ENCODE measurements at regions not wholly inside any gene's neighbourhood (a gene's known extent, or its start where the extent isn't known, plus 50 kb on each side); places are given as distances from the start of the nearest gene placed in this dataset.

GRCh38 chr12:29847246-29847645, 63.5 kb upstream of the TMTC1 start:
- ATAC-seq (no peak), DNase-seq (no peak)
- no peaks in the 10 kb centered on the region for H3K9me3 ChIP-seq
- no peaks in the 10 kb centered on the region for H3K27me3 ChIP-seq
- intact Hi-C loops (cut with DNase I; ENCODE audit: low total_unique reads) = no loop called here
- no peak for TF ChIP-seq POLR2A (IDR thresholded peaks at IDR 0.05)
- TF ChIP-seq CTCF (IDR thresholded peaks at IDR 0.05 in 4 of 5, conservative IDR thresholded peaks at IDR 0.05 in 1 of 5) = no peak
- no peak overlapping the region for H3K4me3 ChIP-seq
- H3K4me1 ChIP-seq = no peaks in the 10 kb centered on the region
- no peak overlapping the region for H3K27ac ChIP-seq
- no peaks in the 10 kb centered on the region for H3K36me3 ChIP-seq
- in situ Hi-C loops (cut with MboI; ENCODE audit: low sequenced_read_pairs in 4 of 4) = no loop called here

- no peak overlapping the region for H3K27ac ChIP-seq
- H3K9me3 ChIP-seq = no peaks in the 10 kb centered on the region
- no peaks in the 10 kb centered on the region for H3K36me3 ChIP-seq
- H3K4me3 ChIP-seq = no peak overlapping the region
- no peaks in the 10 kb centered on the region for H3K4me1 ChIP-seq
- in situ Hi-C loops (cut with MboI; ENCODE audit: low sequenced_read_pairs in 4 of 4) (no loop called here), intact Hi-C loops (cut with DNase I; ENCODE audit: low total_unique reads) (no loop called here)
- no peak for DNase-seq
- H3K27me3 ChIP-seq = no peaks in the 10 kb centered on the region
- no peak for TF ChIP-seq POLR2A (IDR thresholded peaks at IDR 0.05)
- no peak for TF ChIP-seq CTCF (IDR thresholded peaks at IDR 0.05 in 4 of 5, conservative IDR thresholded peaks at IDR 0.05 in 1 of 5)
- ATAC-seq = no peak
Observed at GRCh38 chr12:29844667-29845066, 60.9 kb upstream of the TMTC1 start.

GRCh38 chr12:29843036-29843435, 59.3 kb upstream of the TMTC1 start:
- no peak for DNase-seq
- TF ChIP-seq POLR2A (IDR thresholded peaks at IDR 0.05) = no peak
- TF ChIP-seq CTCF (IDR thresholded peaks at IDR 0.05 in 4 of 5, conservative IDR thresholded peaks at IDR 0.05 in 1 of 5) = no peak
- H3K4me1 ChIP-seq = no peaks in the 10 kb centered on the region
- in situ Hi-C loops (cut with MboI; ENCODE audit: low sequenced_read_pairs in 4 of 4) = no loop called here
- H3K4me3 ChIP-seq = no peak overlapping the region
- no peaks in the 10 kb centered on the region for H3K36me3 ChIP-seq
- peaks cover 0 to 3% (median 0%) of the 10 kb centered on the region in 3 donors for H3K9me3 ChIP-seq
- no peak for ATAC-seq
- intact Hi-C loops (cut with DNase I; ENCODE audit: low total_unique reads) = no loop called here
- H3K27ac ChIP-seq = no peak overlapping the region
- H3K27me3 ChIP-seq = no peaks in the 10 kb centered on the region

DNA sequence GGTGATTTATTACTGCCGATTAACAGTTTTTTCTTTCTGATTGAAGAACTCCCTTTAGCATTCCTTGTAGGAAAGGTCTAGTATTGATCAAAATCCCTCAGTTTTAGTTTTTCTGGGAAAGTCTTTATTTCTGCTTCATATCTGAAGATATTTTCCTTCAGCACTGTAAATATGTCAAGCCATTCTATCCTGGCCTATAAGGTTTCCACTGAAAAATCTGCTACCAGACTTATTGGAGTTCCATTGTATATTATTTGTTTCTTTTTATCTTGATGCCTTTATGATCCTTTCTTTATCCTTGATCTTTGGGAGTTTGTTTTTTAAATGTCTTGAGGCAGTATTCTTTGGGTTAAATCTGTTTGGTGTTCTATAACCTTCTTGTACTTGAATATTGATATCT, 55.0 kb upstream of the TMTC1 start:
- Histone ChIP-seq H3K4me3 (no peak overlapping the region), H3K27ac (no peak overlapping the region), H3K27me3 (no peaks in the 10 kb centered on the region), H3K36me3 (no peaks in the 10 kb centered on the region), H3K4me1 (no peaks in the 10 kb centered on the region), H3K9me3 (peaks cover 0 to 3% (median 0%) of the 10 kb centered on the region in 3 donors)
- no peak for TF ChIP-seq CTCF (IDR thresholded peaks at IDR 0.05 in 4 of 5, conservative IDR thresholded peaks at IDR 0.05 in 1 of 5)
- no peak for TF ChIP-seq POLR2A (IDR thresholded peaks at IDR 0.05)
- intact Hi-C loops (cut with DNase I; ENCODE audit: low total_unique reads) = no loop called here
- ATAC-seq (no peak), DNase-seq (no peak)
- in situ Hi-C loops (cut with MboI; ENCODE audit: low sequenced_read_pairs in 4 of 4) = no loop called here
